BJ (cell line): ENCODE measurements at regions not wholly inside any gene's neighbourhood (a gene's known extent, or its start where the extent isn't known, plus 50 kb on each side); places are given as distances from the start of the nearest gene placed in this dataset.
"Not testable (repeated sequence)": the region's sequence is repeated elsewhere in the genome, so short reads cannot be mapped to it uniquely, and the experiment has no call there.

Experiments used
- CTCF ChIA-PET: fragments of 350-600 bp; formaldehyde crosslinking; extraction: SDS; loops from one replicate; lab custom pipeline; 2021; ENCODE audit warnings: antibody characterized with exemption, inconsistent platforms; lab: Yijun Ruan, JAX
- POLR2A ChIA-PET: fragments of 300-600 bp; sonication (Branson Sonifier 250); formaldehyde crosslinking; extraction: SDS; loops from one replicate; lab custom pipeline; 2021; ENCODE audit warnings: antibody characterized with exemption; lab: Charles Lee
- DNase-seq: peaks from one replicate; pipeline ENCODE4 v3.0.0-alpha.2; 2011; ENCODE audit warnings: low read depth
- H3K27me3 ChIP-seq: 2 replicates; pipeline ENCODE4 v1.6.0; 2011; ENCODE audit warnings: low read length; ENCODE audit not compliant: control insufficient read depth, insufficient read depth
- H3K36me3 ChIP-seq: 2 replicates; pipeline ENCODE4 v1.5.1; 2011; ENCODE audit warnings: low read length; ENCODE audit not compliant: control insufficient read depth, insufficient read depth
- H3K4me3 ChIP-seq: 2 replicates; pipeline ENCODE4 v1.5.1; 2011; ENCODE audit warnings: low read depth, mild to moderate bottlenecking, control low read depth, low read length
- CTCF ChIP-seq: IDR thresholded peaks from 2 replicates; pipeline ENCODE4 v1.5.1; 2011; ENCODE audit warnings: low read depth, mild to moderate bottlenecking, control low read depth, inconsistent platforms, low read length, moderate library complexity; ENCODE audit not compliant: insufficient read depth

- CTCF ChIA-PET: no interaction called here
- Histone ChIP-seq H3K36me3 (no peaks in the 10 kb centered on the region), H3K27me3 (no peaks in the 10 kb centered on the region), H3K4me3 (no peak overlapping the region)
- POLR2A ChIA-PET: no interaction called here
- no peak for TF ChIP-seq CTCF
- no peak for DNase-seq
Observed at GRCh38 chr5:40206030-40206429, 473.7 kb upstream of the PTGER4 start.

GRCh38 chr5:40204144-40204543 lies 475.6 kb upstream of the PTGER4 start:
- Histone ChIP-seq H3K36me3 (no peaks in the 10 kb centered on the region), H3K27me3 (no peaks in the 10 kb centered on the region), H3K4me3 (no peak overlapping the region)
- no peak for TF ChIP-seq CTCF
- DNase-seq: no peak
- POLR2A ChIA-PET: no interaction called here
- CTCF ChIA-PET: no interaction called here

- ChIA-PET POLR2A (no interaction called here), CTCF (interaction anchor here (0.7 to 0.8 kb wide), 2 partner anchors 38 to 102 kb away, joined by 3 read pairs; no protein-coding TSS in a partner anchor)
- TF ChIP-seq CTCF: no peak
- no peak for DNase-seq
- Histone ChIP-seq H3K36me3 (no peaks in the 10 kb centered on the region), H3K4me3 (no peak overlapping the region), H3K27me3 (no peaks in the 10 kb centered on the region)
Observed at GRCh38 chr5:40202814-40203440, 476.8 kb upstream of the PTGER4 start.

- H3K36me3 ChIP-seq: no peaks in the 10 kb centered on the region
- no peak for DNase-seq
- H3K4me3 ChIP-seq: no peak overlapping the region
- ChIA-PET POLR2A (no interaction called here), CTCF (no interaction called here)
- TF ChIP-seq CTCF: no peak
- H3K27me3 ChIP-seq: no peaks in the 10 kb centered on the region
Observed at GRCh38 chr5:40198736-40199135, 481.0 kb upstream of the PTGER4 start.

- CTCF ChIA-PET, DNase-seq, H3K27me3 ChIP-seq, H3K4me3 ChIP-seq, POLR2A ChIA-PET, H3K36me3 ChIP-seq: not testable (repeated sequence)
Observed at GRCh38 chr5:40195574-40195973, 484.1 kb upstream of the PTGER4 start.

GRCh38 chr5:40191150-40191549 lies 488.6 kb upstream of the PTGER4 start:
- Histone ChIP-seq H3K4me3 (no peak overlapping the region), H3K36me3 (no peaks in the 10 kb centered on the region), H3K27me3 (no peaks in the 10 kb centered on the region)
- TF ChIP-seq CTCF: no peak
- CTCF ChIA-PET: no interaction called here
- DNase-seq: no peak
- POLR2A ChIA-PET: no interaction called here
